ENCODE measurements at regions not wholly inside any gene's neighbourhood (a gene's known extent, or its start where the extent isn't known, plus 50 kb on each side); places are given as distances from the start of the nearest gene placed in this dataset.

GRCh38 chrX:40320819-40321218, 223.1 kb upstream of the BCOR start:
- no peak overlapping the region for H3K9ac ChIP-seq

More at GRCh38 chrX:40320819-40321218, 223.1 kb upstream of the BCOR start:
- H3K9me2 ChIP-seq: no peaks in the 10 kb centered on the region
- CTCF ChIA-PET: no interaction called here
- H3K4me3 ChIP-seq (ENCODE audit: low read depth in 2 of 2, low read length in 1 of 2): no peak overlapping the region
- no peaks in the 10 kb centered on the region for H3K79me2 ChIP-seq (ENCODE audit: insufficient read depth)
- H3K36me3 ChIP-seq (replicated peaks in 1 of 2; ENCODE audit: control insufficient read depth in 1 of 2, insufficient read depth in 2 of 2, low read length in 1 of 2): no peaks in the 10 kb centered on the region
- no peaks in the 10 kb centered on the region for H3K4me1 ChIP-seq (ENCODE audit: control insufficient read depth in 1 of 2, insufficient read depth in 2 of 2, low read depth in 1 of 2, low read length in 1 of 2)
- no peak for DNase-seq
- H3K27ac ChIP-seq (ENCODE audit: low read depth in 2 of 2, low read length in 1 of 2): no peak overlapping the region
- no peaks in the 10 kb centered on the region for H3F3A ChIP-seq (replicated peaks; ENCODE audit: insufficient read depth)
- H3K9me3 ChIP-seq: no peaks in the 10 kb centered on the region
- no peak overlapping the region for H2AFZ ChIP-seq (ENCODE audit: low read depth)
- TF ChIP-seq MXI1 (IDR thresholded peaks at IDR 0.05; ENCODE audit: low read depth, low read length) (no peak), EZH2phosphoT487 (IDR thresholded peaks at IDR 0.05; ENCODE audit: borderline replicate concordance, low read depth) (no peak), ZBTB33 (IDR thresholded peaks at IDR 0.05; ENCODE audit: borderline replicate concordance, low read depth) (no peak), FOXJ3 (CRISPR knock-in tag; IDR thresholded peaks at IDR 0.05) (no peak), SIN3A (IDR thresholded peaks at IDR 0.05; ENCODE audit: borderline replicate concordance, low read depth, low read length) (no peak), CTCF (IDR thresholded peaks at IDR 0.05) (no peak), IRF3 (IDR thresholded peaks at IDR 0.05; ENCODE audit: low read depth, low read length) (no peak), NFIC (IDR thresholded peaks at IDR 0.05; ENCODE audit: borderline replicate concordance) (no peak), GABPA (IDR thresholded peaks at IDR 0.05; ENCODE audit: low read depth) (no peak), REST (IDR thresholded peaks at IDR 0.05; ENCODE audit: low read depth, low read length) (no peak), TCF12 (IDR thresholded peaks at IDR 0.05) (no peak), TEAD4 (IDR thresholded peaks at IDR 0.05; ENCODE audit: borderline replicate concordance, insufficient read depth) (no peak), ELF1 (IDR thresholded peaks at IDR 0.05) (no peak), JUND (IDR thresholded peaks at IDR 0.05) (no peak), NRF1 (IDR thresholded peaks at IDR 0.05; ENCODE audit: low read depth, low read length) (no peak), RCOR1 (IDR thresholded peaks at IDR 0.05; ENCODE audit: low read length) (no peak), MAX (IDR thresholded peaks at IDR 0.05; ENCODE audit: low read depth) (no peak), USF1 (IDR thresholded peaks at IDR 0.05; ENCODE audit: borderline replicate concordance, low read depth) (no peak), RFX5 (IDR thresholded peaks at IDR 0.05; ENCODE audit: low read length) (no peak), CHD2 (IDR thresholded peaks at IDR 0.05; ENCODE audit: low read length, partially characterized antibody) (no peak)
- no peaks in the 10 kb centered on the region for H3K27me3 ChIP-seq (ENCODE audit: insufficient read depth)
- no peak overlapping the region for H3K4me2 ChIP-seq
- no peaks in the 10 kb centered on the region for H4K20me1 ChIP-seq (ENCODE audit: insufficient read depth)
- POLR2A ChIA-PET: no interaction called here

Data from SK-N-SH (cell line).